ENCODE measurements at regions not wholly inside any gene's neighbourhood (a gene's known extent, or its start where the extent isn't known, plus 50 kb on each side); places are given as distances from the start of the nearest gene placed in this dataset.

DNA sequence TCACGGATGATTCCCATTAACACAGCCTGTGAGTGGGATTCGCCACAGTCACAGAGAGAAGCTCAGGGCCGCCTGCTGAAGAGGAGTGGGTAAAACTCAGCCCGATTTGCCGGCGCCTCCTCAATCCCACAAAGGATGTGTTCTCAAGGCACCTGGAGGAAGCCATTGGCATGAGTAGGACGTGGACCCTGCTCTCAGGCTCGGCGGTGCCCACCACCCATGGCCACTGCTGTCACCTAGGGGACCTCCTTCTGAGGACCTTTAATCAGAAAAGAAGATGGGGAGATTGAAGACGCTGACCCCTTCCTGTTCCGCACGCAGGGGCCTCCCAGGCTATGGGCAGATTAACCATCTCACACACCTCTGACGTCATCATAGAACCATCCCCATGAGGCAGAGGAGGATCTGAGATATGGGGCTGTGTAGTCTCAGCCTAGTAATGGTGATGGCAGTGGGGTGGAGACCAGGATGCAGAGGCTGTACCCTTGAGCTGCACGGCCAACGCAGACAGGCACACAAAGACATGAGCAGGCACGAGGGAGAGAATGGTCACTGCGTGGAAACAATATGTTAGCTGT is 571.8 kb downstream of the BRD1 start:
- TF ChIP-seq, protein P1, sequence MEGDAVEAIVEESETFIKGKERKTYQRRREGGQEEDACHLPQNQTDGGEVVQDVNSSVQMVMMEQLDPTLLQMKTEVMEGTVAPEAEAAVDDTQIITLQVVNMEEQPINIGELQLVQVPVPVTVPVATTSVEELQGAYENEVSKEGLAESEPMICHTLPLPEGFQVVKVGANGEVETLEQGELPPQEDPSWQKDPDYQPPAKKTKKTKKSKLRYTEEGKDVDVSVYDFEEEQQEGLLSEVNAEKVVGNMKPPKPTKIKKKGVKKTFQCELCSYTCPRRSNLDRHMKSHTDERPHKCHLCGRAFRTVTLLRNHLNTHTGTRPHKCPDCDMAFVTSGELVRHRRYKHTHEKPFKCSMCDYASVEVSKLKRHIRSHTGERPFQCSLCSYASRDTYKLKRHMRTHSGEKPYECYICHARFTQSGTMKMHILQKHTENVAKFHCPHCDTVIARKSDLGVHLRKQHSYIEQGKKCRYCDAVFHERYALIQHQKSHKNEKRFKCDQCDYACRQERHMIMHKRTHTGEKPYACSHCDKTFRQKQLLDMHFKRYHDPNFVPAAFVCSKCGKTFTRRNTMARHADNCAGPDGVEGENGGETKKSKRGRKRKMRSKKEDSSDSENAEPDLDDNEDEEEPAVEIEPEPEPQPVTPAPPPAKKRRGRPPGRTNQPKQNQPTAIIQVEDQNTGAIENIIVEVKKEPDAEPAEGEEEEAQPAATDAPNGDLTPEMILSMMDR (IDR thresholded peaks at IDR 0.05), result no peak
- no peak overlapping the region for H3K27ac ChIP-seq
- H3K4me1 ChIP-seq (ENCODE audit: control insufficient read depth in 1 of 2, low read depth in 2 of 2), result no peaks in the 10 kb centered on the region
- no peaks in the 10 kb centered on the region for H3K27me3 ChIP-seq (replicated peaks; ENCODE audit: insufficient read depth)
- H3K9me3 ChIP-seq, result no peaks in the 10 kb centered on the region
- H3K4me3 ChIP-seq, result no peak overlapping the region
- ATAC-seq (ENCODE audit: insufficient number of reproducible peaks, low FRiP score, low read depth), result no peak
- no peak for DNase-seq (ENCODE audit: low spot score)
- no peaks in the 10 kb centered on the region for H3K36me3 ChIP-seq

DNA sequence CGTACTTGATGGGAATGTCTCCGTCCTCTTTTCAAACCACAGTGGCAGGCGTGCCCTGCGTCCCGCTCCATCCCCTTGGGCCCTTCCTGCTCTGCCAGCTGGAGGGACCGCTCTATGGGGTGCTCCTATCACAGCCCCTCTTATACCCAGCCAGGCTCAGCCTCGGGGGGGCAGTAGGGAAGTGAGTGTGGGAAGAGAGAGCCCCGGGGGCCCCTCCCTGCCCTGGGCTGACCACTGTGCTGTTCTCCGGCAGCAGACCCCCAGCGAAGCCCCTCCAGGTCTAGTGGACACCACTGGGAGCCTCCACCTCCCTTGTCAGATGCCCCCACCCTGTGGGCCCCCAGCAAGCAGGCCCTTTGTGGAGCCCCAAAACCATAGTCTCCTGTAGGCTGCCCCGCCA is 572.5 kb downstream of the BRD1 start:
- DNase-seq (ENCODE audit: low spot score), result no peak

DNA sequence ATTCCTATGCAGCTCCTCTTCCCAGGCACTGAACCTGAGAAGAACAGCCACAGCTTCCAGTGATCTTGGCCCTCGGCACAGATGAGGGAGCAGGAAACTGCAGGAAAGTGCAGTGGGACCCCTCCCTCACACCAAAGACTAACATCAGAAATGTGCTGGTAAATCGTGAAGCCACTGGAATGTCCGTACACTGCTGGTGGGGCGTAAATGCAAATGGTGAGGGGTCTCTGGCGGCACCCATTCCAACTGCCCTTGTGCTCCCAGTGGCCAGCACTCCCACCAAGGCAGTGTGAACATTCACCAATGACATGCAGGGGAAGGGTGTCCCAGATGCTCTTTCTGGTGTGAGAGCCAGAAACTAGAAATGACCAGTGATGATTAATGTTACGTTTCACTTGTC is 574.0 kb downstream of the BRD1 start:
- H3K27ac ChIP-seq, result no peak overlapping the region
- H3K4me3 ChIP-seq, result no peak overlapping the region
- TF ChIP-seq, protein P1 (IDR thresholded peaks at IDR 0.05), result no peak
- ATAC-seq (ENCODE audit: insufficient number of reproducible peaks, low FRiP score, low read depth), result no peak
- no peaks in the 10 kb centered on the region for H3K27me3 ChIP-seq (replicated peaks; ENCODE audit: insufficient read depth)
- no peak for DNase-seq (ENCODE audit: low spot score)
- H3K36me3 ChIP-seq, result no peaks in the 10 kb centered on the region
- H3K4me1 ChIP-seq (ENCODE audit: control insufficient read depth in 1 of 2, low read depth in 2 of 2), result no peaks in the 10 kb centered on the region
- H3K9me3 ChIP-seq, result no peaks in the 10 kb centered on the region

More for the DNA sequence above, 572.5 kb downstream of the BRD1 start:
- no peak for ATAC-seq (ENCODE audit: insufficient number of reproducible peaks, low FRiP score, low read depth)
- no peaks in the 10 kb centered on the region for H3K4me1 ChIP-seq (ENCODE audit: control insufficient read depth in 1 of 2, low read depth in 2 of 2)
- H3K27me3 ChIP-seq (replicated peaks; ENCODE audit: insufficient read depth), result no peaks in the 10 kb centered on the region
- TF ChIP-seq, protein P1 (IDR thresholded peaks at IDR 0.05), result no peak
- no peak overlapping the region for H3K27ac ChIP-seq
- H3K9me3 ChIP-seq, result no peaks in the 10 kb centered on the region
- no peak overlapping the region for H3K4me3 ChIP-seq
- H3K36me3 ChIP-seq, result no peaks in the 10 kb centered on the region

DNA sequence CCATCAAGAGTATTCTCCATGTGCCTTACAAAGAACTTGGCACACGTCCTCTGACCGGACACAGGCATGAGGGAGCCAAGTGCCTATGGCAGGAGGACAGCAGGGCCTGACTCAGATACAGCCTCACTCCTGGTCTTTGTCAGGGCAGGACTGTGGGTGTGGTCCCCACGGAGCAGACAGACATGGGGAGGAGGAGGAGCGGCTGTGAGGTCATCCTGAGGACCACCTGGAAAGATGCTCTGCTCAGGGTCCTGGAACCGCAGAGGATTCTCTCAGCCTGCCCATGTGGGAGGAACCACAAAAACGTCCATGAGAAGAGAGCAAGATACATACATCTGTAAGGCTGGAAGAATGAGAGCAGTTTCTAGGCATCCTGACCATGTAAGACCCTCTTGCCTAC is 576.3 kb downstream of the BRD1 start:
- Histone ChIP-seq H3K36me3 (no peaks in the 10 kb centered on the region), H3K9me3 (no peaks in the 10 kb centered on the region), H3K27ac (no peak overlapping the region), H3K27me3 (replicated peaks; ENCODE audit: insufficient read depth) (no peaks in the 10 kb centered on the region), H3K4me1 (ENCODE audit: control insufficient read depth in 1 of 2, low read depth in 2 of 2) (no peaks in the 10 kb centered on the region), H3K4me3 (no peak overlapping the region)
- ATAC-seq (ENCODE audit: insufficient number of reproducible peaks, low FRiP score, low read depth), result no peak
- no peak for DNase-seq (ENCODE audit: low spot score)
- TF ChIP-seq, protein P1 (IDR thresholded peaks at IDR 0.05), result no peak

DNA sequence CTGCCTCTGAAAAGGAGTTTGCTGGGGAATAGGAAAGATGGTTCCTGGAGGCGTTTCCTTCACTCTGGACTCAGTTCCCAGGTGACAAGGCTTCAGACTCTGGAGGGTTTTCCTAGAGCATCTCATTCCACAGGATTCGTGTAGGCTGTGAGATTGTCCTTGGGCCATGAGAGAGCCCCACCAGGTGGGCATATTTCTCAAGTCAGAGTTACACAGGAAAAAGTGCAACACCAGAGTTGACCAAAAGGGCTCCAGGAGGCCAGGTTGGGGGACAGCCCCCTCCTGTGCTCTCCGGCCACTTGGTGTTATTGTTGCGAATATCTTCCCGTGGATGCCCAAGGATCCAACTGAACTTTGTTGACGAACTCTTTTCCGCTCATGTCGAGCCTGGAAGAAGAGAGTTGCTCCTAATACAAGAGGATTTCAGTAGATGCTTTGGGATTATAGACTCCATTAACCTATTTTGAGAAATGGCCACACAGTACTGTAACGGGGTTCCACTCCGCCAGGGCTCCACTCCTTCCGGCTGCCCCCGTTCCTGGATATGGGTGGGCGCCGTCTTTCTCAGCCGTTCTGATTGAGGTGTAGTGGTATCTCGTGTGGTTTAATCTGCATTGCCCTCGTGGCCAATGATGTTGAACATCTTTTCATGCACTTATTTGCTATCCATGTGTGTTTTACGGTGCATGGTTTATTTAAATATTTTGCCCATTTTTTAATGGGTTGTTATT is 580.3 kb downstream of the BRD1 start:
- H3K4me1 ChIP-seq (ENCODE audit: control insufficient read depth in 1 of 2, low read depth in 2 of 2), result no peaks in the 10 kb centered on the region
- H3K27ac ChIP-seq, result no peak overlapping the region
- DNase-seq (ENCODE audit: low spot score) (no peak), ATAC-seq (ENCODE audit: insufficient number of reproducible peaks, low FRiP score, low read depth) (no peak)
- H3K4me3 ChIP-seq, result no peak overlapping the region
- no peaks in the 10 kb centered on the region for H3K9me3 ChIP-seq
- TF ChIP-seq, protein P1 (IDR thresholded peaks at IDR 0.05), result no peak
- H3K36me3 ChIP-seq, result no peaks in the 10 kb centered on the region
- no peaks in the 10 kb centered on the region for H3K27me3 ChIP-seq (replicated peaks; ENCODE audit: insufficient read depth)
